GM12878 (cell line): ENCODE measurements at regions not wholly inside any gene's neighbourhood (a gene's known extent, or its start where the extent isn't known, plus 50 kb on each side); places are given as distances from the start of the nearest gene placed in this dataset.

ENCODE experiments used
- ATAC-seq: fragments of 200-7000 bp; cut with Tn5 transposase; 3 replicates; pipeline ENCODE4 v1.9.1; 2020; ENCODE audit warnings: mild to moderate bottlenecking, moderate library complexity
- BruUV-seq: library from RNA; stranded (reverse); fragments of 400-500 nt; replicated peaks from 2 replicates; lab custom pipeline; 2021; lab: Mats Ljungman, UMichigan
- CTCF ChIA-PET: fragments of 300-600 bp; sonication (Branson Sonifier 250); formaldehyde crosslinking; extraction: SDS; loops from one replicate; lab custom pipeline; 2021; ENCODE audit warnings: inconsistent platforms; lab: Yijun Ruan, JAX
- POLR2A ChIA-PET: fragments of 350-600 bp; formaldehyde crosslinking; extraction: SDS; loops from one replicate; lab custom pipeline; 2021; ENCODE audit warnings: inconsistent platforms; lab: Charles Lee
- RAD21 ChIA-PET: fragments of 300-600 bp; sonication (Branson Sonifier 250); formaldehyde crosslinking; loops from one replicate; lab custom pipeline; 2023; ENCODE audit warnings: antibody characterized with exemption; ENCODE audit not compliant: unreplicated experiment; lab: Charles Lee
- SMC1A ChIA-PET: fragments of 300-600 bp; sonication (Branson Sonifier 250); formaldehyde crosslinking; loops from one replicate; lab custom pipeline; 2023; ENCODE audit not compliant: unreplicated experiment, uncharacterized antibody; lab: Charles Lee
- DNase-seq: peaks from one replicate; pipeline ENCODE4 v3.0.0-alpha.2; 2011; ENCODE audit warnings: low read depth, low spot score
- FAIRE-seq: peaks from 3 replicates; lab custom pipeline; 2011; peaks lifted over from hg19 to GRCh38; lab: Jason Lieb, UNC
- H2AFZ ChIP-seq: 2 replicates; pipeline ENCODE4 v1.6.0; 2011; ENCODE audit warnings: low read depth, low read length, control low read depth; ENCODE audit not compliant: control insufficient read depth
- H3K27ac ChIP-seq: 2 replicates; pipeline ENCODE4 v1.5.1; 2011; ENCODE audit warnings: control low read depth; ENCODE audit not compliant: control insufficient read depth, insufficient read depth
- H3K27me3 ChIP-seq, 2 experiments: replicated peaks in 1 of 2; 2 replicates each; pipeline versions ENCODE4 v1.6.0 to v1.6.1; 2011; ENCODE audit warnings: low read length in 1 of 2; ENCODE audit not compliant: control insufficient read depth in 2 of 2, insufficient read depth in 2 of 2
- H3K36me3 ChIP-seq, 2 experiments: 2 replicates each; pipeline ENCODE4 v1.5.1; 2011; ENCODE audit warnings: low read length in 1 of 2; ENCODE audit not compliant: control insufficient read depth in 2 of 2, insufficient read depth in 2 of 2
- H3K4me1 ChIP-seq: 2 replicates; pipeline ENCODE4 v1.6.1; 2011; ENCODE audit warnings: mild to moderate bottlenecking, low read length, moderate library complexity, mixed read lengths; ENCODE audit not compliant: control insufficient read depth, insufficient read depth
- H3K4me2 ChIP-seq: 2 replicates; pipeline ENCODE4 v1.6.0; 2011; ENCODE audit warnings: control low read depth; ENCODE audit not compliant: control insufficient read depth, insufficient read depth
- H3K4me3 ChIP-seq: fragments of 200-600 bp; sonication (generic); 2 replicates; pipeline ENCODE4 v1.5.1; 2016
- H3K79me2 ChIP-seq: 2 replicates; pipeline ENCODE4 v1.6.0; 2011; ENCODE audit warnings: low read length; ENCODE audit not compliant: control insufficient read depth, insufficient read depth
- H3K9ac ChIP-seq: 2 replicates; pipeline ENCODE4 v1.8.0; 2011; ENCODE audit warnings: low read length, control low read depth, mixed read lengths; ENCODE audit not compliant: control insufficient read depth, insufficient read depth
- H3K9me3 ChIP-seq: replicated peaks from 3 replicates; pipeline ENCODE4 v1.5.1; 2011; ENCODE audit warnings: mild to moderate bottlenecking, low read length; ENCODE audit not compliant: control insufficient read depth, insufficient read depth
- H4K20me1 ChIP-seq: 2 replicates; pipeline ENCODE4 v1.6.0; 2011; ENCODE audit not compliant: control insufficient read depth, insufficient read depth
- BMI1 ChIP-seq: fragments of 450-650 bp; IDR thresholded peaks from 2 replicates; pipeline ENCODE4 v1.6.1; 2016; ENCODE audit warnings: mild to moderate bottlenecking, moderate library complexity, borderline replicate concordance
- CUX1 ChIP-seq: IDR thresholded peaks from 2 replicates; pipeline ENCODE4 v1.6.1; 2012; ENCODE audit warnings: improper control_type of control experiment, low read depth, low read length; ENCODE audit not compliant: insufficient replicate concordance
- ESRRA ChIP-seq: IDR thresholded peaks from 2 replicates; pipeline ENCODE4 v1.6.1; 2012; ENCODE audit warnings: mild to moderate bottlenecking, low read length, improper control_type of control experiment
- HDAC6 ChIP-seq: fragments of 200-600 bp; sonication (generic); IDR thresholded peaks from one replicate; pipeline ENCODE4 v1.8.0; 2017; ENCODE audit warnings: antibody characterized with exemption; ENCODE audit not compliant: unreplicated experiment
- IRF4 ChIP-seq: IDR thresholded peaks from 2 replicates; pipeline ENCODE4 v1.6.1; 2011; ENCODE audit warnings: low read depth, low read length
- MYB ChIP-seq: fragments of 150-350 bp; IDR thresholded peaks from 2 replicates; pipeline ENCODE4 v1.6.1; 2014; ENCODE audit warnings: mild to moderate bottlenecking, low read depth, low read length, borderline replicate concordance
- NBN ChIP-seq: fragments of 450-650 bp; IDR thresholded peaks from 2 replicates; pipeline ENCODE4 v1.6.1; 2016
- NFYB ChIP-seq: IDR thresholded peaks from 2 replicates; pipeline ENCODE4 v1.6.1; 2011; ENCODE audit warnings: low read depth, mild to moderate bottlenecking, low read length, improper control_type of control experiment, moderate library complexity; ENCODE audit not compliant: insufficient read depth
- NR2C1 ChIP-seq: fragments of 450-650 bp; IDR thresholded peaks from 2 replicates; pipeline ENCODE4 v1.6.1; 2017; ENCODE audit warnings: antibody characterized with exemption, mild to moderate bottlenecking, moderate library complexity
- RAD21 ChIP-seq: IDR thresholded peaks from 2 replicates; pipeline ENCODE4 v1.6.1; 2011; ENCODE audit warnings: mild to moderate bottlenecking, low read depth, low read length, moderate library complexity; ENCODE audit not compliant: insufficient read depth
- SP1 ChIP-seq: IDR thresholded peaks from one replicate; pipeline ENCODE4 v1.6.1; 2011; ENCODE audit warnings: low read depth, low read length
- USF2 ChIP-seq: IDR thresholded peaks from 2 replicates; pipeline ENCODE4 v1.6.1; 2011; ENCODE audit warnings: low read depth, low read length, improper control_type of control experiment, borderline replicate concordance
- YY1 ChIP-seq: IDR thresholded peaks from 2 replicates; pipeline ENCODE4 v1.6.1; 2011; ENCODE audit warnings: low read depth, mild to moderate bottlenecking, low read length
- ZNF207 ChIP-seq: fragments of 450-650 bp; IDR thresholded peaks from 2 replicates; pipeline ENCODE4 v1.6.1; 2014; ENCODE audit warnings: antibody characterized with exemption, mild to moderate bottlenecking, borderline replicate concordance
- WGBS: methylation state at CpG from one replicate; pipeline ENCODE4 v1.1.6; 2016; ENCODE audit warnings: low lambda C conversion rate; ENCODE audit not compliant: insufficient replicate concordance, insufficient coverage; ENCODE audit errors: missing lambda C conversion rate; 5-methylcytosine and 5-hydroxymethylcytosine counted together
- in situ Hi-C: fragments of 300-500 bp; cut with MboI; formaldehyde crosslinking; loops from 9 replicates; pipeline ENCODE4 v1.14.3; 2018; ENCODE audit warnings: mixed read lengths
- intact Hi-C: fragments of 100-400 bp; cut with micrococcal nuclease; formaldehyde crosslinking; loops from one replicate; pipeline ENCODE4 v1.14.2; 2022; ENCODE audit not compliant: unreplicated experiment
- TF ChIP-seq, protein P1 (sequence below): fragments of 450-650 bp; formaldehyde crosslinking; IDR thresholded peaks from 2 replicates; pipeline ENCODE4 v1.5.0; 2022; ENCODE audit warnings: mild to moderate bottlenecking, missing genetic modification characterization

DNA sequence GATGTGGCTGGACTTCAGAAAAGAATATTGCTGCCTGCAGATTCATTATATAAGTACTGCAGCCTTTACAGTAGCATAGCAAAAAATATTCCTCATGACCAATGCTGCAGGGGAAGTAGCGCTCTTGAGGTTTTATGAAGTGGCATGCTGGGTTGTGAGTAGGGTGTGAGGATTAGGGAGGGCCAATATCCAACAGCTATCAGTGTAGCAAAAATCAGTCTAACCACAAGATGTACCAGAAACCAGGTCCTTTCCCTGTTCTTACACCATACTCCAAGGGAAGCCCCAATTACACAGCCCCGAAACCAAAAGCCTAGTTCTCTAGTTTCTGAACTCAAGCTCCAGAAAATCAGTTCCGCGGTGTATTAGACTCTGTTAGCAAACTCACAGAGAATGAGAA, 1082.2 kb upstream of the DDX18 start:
- ChIA-PET SMC1A (no interaction called here), RAD21 (no interaction called here), POLR2A (no interaction called here), CTCF (no interaction called here)
- ATAC-seq, result no peak
- intact Hi-C loops, result no loop called here
- TF ChIP-seq ZNF207 (no peak), HDAC6 (no peak), BMI1 (no peak), NFYB (no peak), YY1 (no peak), SP1 (no peak), NR2C1 (no peak), ESRRA (no peak), RAD21 (no peak), NBN (no peak), IRF4 (no peak), CUX1 (no peak), USF2 (no peak), MYB (no peak)
- TF ChIP-seq, protein P1, sequence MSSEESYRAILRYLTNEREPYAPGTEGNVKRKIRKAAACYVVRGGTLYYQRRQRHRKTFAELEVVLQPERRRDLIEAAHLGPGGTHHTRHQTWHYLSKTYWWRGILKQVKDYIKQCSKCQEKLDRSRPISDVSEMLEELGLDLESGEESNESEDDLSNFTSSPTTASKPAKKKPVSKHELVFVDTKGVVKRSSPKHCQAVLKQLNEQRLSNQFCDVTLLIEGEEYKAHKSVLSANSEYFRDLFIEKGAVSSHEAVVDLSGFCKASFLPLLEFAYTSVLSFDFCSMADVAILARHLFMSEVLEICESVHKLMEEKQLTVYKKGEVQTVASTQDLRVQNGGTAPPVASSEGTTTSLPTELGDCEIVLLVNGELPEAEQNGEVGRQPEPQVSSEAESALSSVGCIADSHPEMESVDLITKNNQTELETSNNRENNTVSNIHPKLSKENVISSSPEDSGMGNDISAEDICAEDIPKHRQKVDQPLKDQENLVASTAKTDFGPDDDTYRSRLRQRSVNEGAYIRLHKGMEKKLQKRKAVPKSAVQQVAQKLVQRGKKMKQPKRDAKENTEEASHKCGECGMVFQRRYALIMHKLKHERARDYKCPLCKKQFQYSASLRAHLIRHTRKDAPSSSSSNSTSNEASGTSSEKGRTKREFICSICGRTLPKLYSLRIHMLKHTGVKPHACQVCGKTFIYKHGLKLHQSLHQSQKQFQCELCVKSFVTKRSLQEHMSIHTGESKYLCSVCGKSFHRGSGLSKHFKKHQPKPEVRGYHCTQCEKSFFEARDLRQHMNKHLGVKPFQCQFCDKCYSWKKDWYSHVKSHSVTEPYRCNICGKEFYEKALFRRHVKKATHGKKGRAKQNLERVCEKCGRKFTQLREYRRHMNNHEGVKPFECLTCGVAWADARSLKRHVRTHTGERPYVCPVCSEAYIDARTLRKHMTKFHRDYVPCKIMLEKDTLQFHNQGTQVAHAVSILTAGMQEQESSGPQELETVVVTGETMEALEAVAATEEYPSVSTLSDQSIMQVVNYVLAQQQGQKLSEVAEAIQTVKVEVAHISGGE (CRISPR knock-in tag), result no peak
- in situ Hi-C loops, result no loop called here
- WGBS, result 75% methylated on average over 4 of the region's 4 CpGs
- Histone ChIP-seq H4K20me1 (no peaks in the 10 kb centered on the region), H3K9ac (no peak overlapping the region), H3K27ac (no peak overlapping the region), H3K9me3 (no peaks in the 10 kb centered on the region), H3K4me1 (no peaks in the 10 kb centered on the region), H3K36me3 (no peaks in the 10 kb centered on the region), H3K27me3 (no peaks in the 10 kb centered on the region), H3K4me2 (no peak overlapping the region), H2AFZ (no peak overlapping the region), H3K4me3 (no peak overlapping the region), H3K79me2 (no peaks in the 10 kb centered on the region)
- FAIRE-seq, result no peak
- BruUV-seq, result no TSS peak
- no peak for DNase-seq
